Activated CD4-positive, alpha-beta T cell treated with anti-CD3 and anti-CD28 coated beads for 4 hours (primary cell): ENCODE measurements at regions not wholly inside any gene's neighbourhood (a gene's known extent, or its start where the extent isn't known, plus 50 kb on each side); places are given as distances from the start of the nearest gene placed in this dataset.
"Not testable (repeated sequence)": the region's sequence is repeated elsewhere in the genome, so short reads cannot be mapped to it uniquely, and the experiment has no call there.

Experiments
- DNase-seq, 2 donors: peaks; one replicate each; pipeline ENCODE4 v3.0.0-alpha.2; 2020

- no peak for DNase-seq
Measured at GRCh38 chr14:97077687-97078086, 280.5 kb downstream of the VRK1 start.

GRCh38 chr14:97080991-97081390 is 283.8 kb downstream of the VRK1 start:
- DNase-seq: no peak

GRCh38 chr14:97095269-97095668 is 298.1 kb downstream of the VRK1 start:
- no peak for DNase-seq

GRCh38 chr14:97097296-97097695 is 300.1 kb downstream of the VRK1 start:
- DNase-seq: no peak

GRCh38 chr14:97100306-97100705 is 303.1 kb downstream of the VRK1 start:
- DNase-seq: no peak

- DNase-seq: no peak
Measured at GRCh38 chr14:97101561-97101960, 304.4 kb downstream of the VRK1 start.

- no peak for DNase-seq
Measured at GRCh38 chr14:97104029-97104428, 306.8 kb downstream of the VRK1 start.

GRCh38 chr14:97106166-97106565 is 309.0 kb downstream of the VRK1 start:
- no peak for DNase-seq

- DNase-seq: no peak
Measured at GRCh38 chr14:97106609-97107008, 309.4 kb downstream of the VRK1 start.

GRCh38 chr14:97107080-97107479 is 309.9 kb downstream of the VRK1 start:
- no peak for DNase-seq

GRCh38 chr14:97107760-97108159 is 310.6 kb downstream of the VRK1 start:
- no peak for DNase-seq

GRCh38 chr14:97109234-97109633 is 312.1 kb downstream of the VRK1 start:
- DNase-seq: no peak

GRCh38 chr14:97113339-97113738 is 316.2 kb downstream of the VRK1 start:
- no peak for DNase-seq

- DNase-seq: no peak
Measured at GRCh38 chr14:97116546-97116945, 319.4 kb downstream of the VRK1 start.

GRCh38 chr14:97117693-97118092 is 320.5 kb downstream of the VRK1 start:
- DNase-seq: no peak

- no peak for DNase-seq
Measured at GRCh38 chr14:97120204-97120603, 323.0 kb downstream of the VRK1 start.

- peak; percentile 36 to 42 for DNase-seq
Measured at GRCh38 chr14:97120611-97121031, 323.4 kb downstream of the VRK1 start.

- no peak for DNase-seq
Measured at GRCh38 chr14:97129639-97130038, 332.5 kb downstream of the VRK1 start.

GRCh38 chr14:97135847-97136246 is 338.7 kb downstream of the VRK1 start:
- DNase-seq: not testable (repeated sequence)

GRCh38 chr14:97137705-97138104 is 340.5 kb downstream of the VRK1 start:
- DNase-seq: no peak

- DNase-seq: no peak
Measured at GRCh38 chr14:97138801-97139200, 341.6 kb downstream of the VRK1 start.

- DNase-seq: no peak
Measured at GRCh38 chr14:97143011-97143410, 345.8 kb downstream of the VRK1 start.

GRCh38 chr14:97143456-97143855 is 346.3 kb downstream of the VRK1 start:
- DNase-seq: no peak

GRCh38 chr14:97148021-97148420 is 350.8 kb downstream of the VRK1 start:
- DNase-seq: not testable (repeated sequence)

- no peak for DNase-seq
Measured at GRCh38 chr14:97149775-97150174, 352.6 kb downstream of the VRK1 start.

GRCh38 chr14:97153527-97153926 is 356.3 kb downstream of the VRK1 start:
- DNase-seq: no peak
